GM23338 (cell line): ENCODE measurements at regions not wholly inside any gene's neighbourhood (a gene's known extent, or its start where the extent isn't known, plus 50 kb on each side); places are given as distances from the start of the nearest gene placed in this dataset.
"Not testable (repeated sequence)": the region's sequence is repeated elsewhere in the genome, so short reads cannot be mapped to it uniquely, and the experiment has no call there.

Experiments
- CREB1 ChIP-seq: fragments of 250-450 bp; sonication (Bioruptor Pico); IDR thresholded peaks from 2 replicates; pipeline ENCODE4 v1.5.0; 2020; ENCODE audit warnings: low read depth, mild to moderate bottlenecking, moderate library complexity
- CTCF ChIP-seq, 2 experiments: fragments of 200-600 bp in 1 of 2; sonication (generic) in 1 of 2; conservative IDR thresholded peaks; 2 replicates each; pipeline versions ENCODE4 v1.5.1 to v1.6.1; 2016 to 2017; ENCODE audit warnings: antibody characterized with exemption in 2 of 2, low read depth in 2 of 2, mild to moderate bottlenecking in 2 of 2, moderate library complexity in 1 of 2
- ETS1 ChIP-seq: IDR thresholded peaks from 2 replicates; pipeline ENCODE4 v1.6.1; 2016; ENCODE audit warnings: antibody characterized with exemption
- EZH2 ChIP-seq: fragments of 200-600 bp; sonication (generic); IDR thresholded peaks from one replicate; pipeline ENCODE4 v1.8.0; 2017; ENCODE audit warnings: antibody characterized with exemption, mild to moderate bottlenecking, low read depth; ENCODE audit not compliant: unreplicated experiment
- EZH2phosphoT487 ChIP-seq: fragments of 200-600 bp; sonication (generic); IDR thresholded peaks from one replicate; pipeline ENCODE4 v1.8.1; 2018; ENCODE audit warnings: antibody characterized with exemption; ENCODE audit not compliant: unreplicated experiment
- JUNB ChIP-seq: IDR thresholded peaks from one replicate; pipeline ENCODE4 v1.6.1; 2016; ENCODE audit warnings: antibody characterized with exemption; ENCODE audit not compliant: unreplicated experiment
- NANOG ChIP-seq: IDR thresholded peaks from 2 replicates; pipeline ENCODE4 v1.6.1; 2016; ENCODE audit warnings: antibody characterized with exemption, borderline replicate concordance
- POLR2AphosphoS5 ChIP-seq: IDR thresholded peaks from 2 replicates; pipeline ENCODE4 v1.6.1; 2016; ENCODE audit warnings: antibody characterized with exemption, low read depth
- REST ChIP-seq: IDR thresholded peaks from one replicate; pipeline ENCODE4 v1.6.1; 2018; ENCODE audit warnings: antibody characterized with exemption; ENCODE audit not compliant: unreplicated experiment
- STAT1 ChIP-seq: IDR thresholded peaks from one replicate; pipeline ENCODE4 v1.6.1; 2016; ENCODE audit warnings: antibody characterized with exemption; ENCODE audit not compliant: unreplicated experiment
- ZNF114 ChIP-seq: fragments of 250-450 bp; sonication (Bioruptor Pico); IDR thresholded peaks from 2 replicates; pipeline ENCODE4 v1.5.0; 2020; ENCODE audit warnings: mild to moderate bottlenecking, moderate library complexity
- ZNF331 ChIP-seq: fragments of 250-450 bp; sonication (Bioruptor Pico); IDR thresholded peaks from 2 replicates; pipeline ENCODE4 v1.5.0; 2020; ENCODE audit warnings: low read depth, mild to moderate bottlenecking, moderate library complexity
- ZNF462 ChIP-seq: fragments of 250-450 bp; sonication (Bioruptor Pico); IDR thresholded peaks from 2 replicates; pipeline ENCODE4 v1.5.0; 2020; ENCODE audit warnings: mild to moderate bottlenecking, moderate library complexity

GRCh38 chr2:111263380-111264017, 142.8 kb downstream of the BCL2L11 start:
- TF ChIP-seq EZH2; CTCF (conservative IDR thresholded peaks at IDR 0.05; ENCODE audit: low read depth in 2 of 2); POLR2AphosphoS5; JUNB; REST; ZNF331 (CRISPR knock-in tag); ETS1; CREB1 (CRISPR knock-in tag); EZH2phosphoT487; ZNF114 (CRISPR knock-in tag); STAT1; ZNF462; NANOG: not testable (repeated sequence)
